ENCODE measurements at regions not wholly inside any gene's neighbourhood (a gene's known extent, or its start where the extent isn't known, plus 50 kb on each side); places are given as distances from the start of the nearest gene placed in this dataset.

DNA sequence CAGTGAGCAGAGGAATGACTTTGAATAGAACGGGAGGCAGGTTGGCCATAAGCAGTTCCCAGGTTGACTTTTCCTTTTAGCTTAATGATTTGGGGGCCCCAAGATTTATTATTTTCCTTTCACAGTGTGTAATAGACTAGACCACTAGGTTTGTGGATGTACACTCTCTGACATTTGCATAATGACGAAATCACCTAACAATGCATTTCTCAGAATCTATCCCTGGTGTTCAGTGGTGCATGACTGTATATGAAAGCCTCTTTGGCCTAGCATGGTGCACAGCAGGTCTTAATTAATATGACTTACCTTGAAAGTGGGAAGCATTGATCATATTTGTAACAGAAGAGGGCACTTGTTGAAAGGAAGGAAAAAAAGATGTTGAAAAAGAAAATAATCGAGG is 761.9 kb downstream of the TYW1 start:
- TF ChIP-seq, protein P1, sequence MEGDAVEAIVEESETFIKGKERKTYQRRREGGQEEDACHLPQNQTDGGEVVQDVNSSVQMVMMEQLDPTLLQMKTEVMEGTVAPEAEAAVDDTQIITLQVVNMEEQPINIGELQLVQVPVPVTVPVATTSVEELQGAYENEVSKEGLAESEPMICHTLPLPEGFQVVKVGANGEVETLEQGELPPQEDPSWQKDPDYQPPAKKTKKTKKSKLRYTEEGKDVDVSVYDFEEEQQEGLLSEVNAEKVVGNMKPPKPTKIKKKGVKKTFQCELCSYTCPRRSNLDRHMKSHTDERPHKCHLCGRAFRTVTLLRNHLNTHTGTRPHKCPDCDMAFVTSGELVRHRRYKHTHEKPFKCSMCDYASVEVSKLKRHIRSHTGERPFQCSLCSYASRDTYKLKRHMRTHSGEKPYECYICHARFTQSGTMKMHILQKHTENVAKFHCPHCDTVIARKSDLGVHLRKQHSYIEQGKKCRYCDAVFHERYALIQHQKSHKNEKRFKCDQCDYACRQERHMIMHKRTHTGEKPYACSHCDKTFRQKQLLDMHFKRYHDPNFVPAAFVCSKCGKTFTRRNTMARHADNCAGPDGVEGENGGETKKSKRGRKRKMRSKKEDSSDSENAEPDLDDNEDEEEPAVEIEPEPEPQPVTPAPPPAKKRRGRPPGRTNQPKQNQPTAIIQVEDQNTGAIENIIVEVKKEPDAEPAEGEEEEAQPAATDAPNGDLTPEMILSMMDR (IDR thresholded peaks at IDR 0.05; ENCODE audit: extremely low read depth, low read depth, low read length) = no peak
- Histone ChIP-seq H3K9me3 (ENCODE audit: low read depth, low read length) (no peaks in the 10 kb centered on the region), H3K4me2 (ENCODE audit: insufficient read depth, low read length) (no peak overlapping the region), H3K79me2 (ENCODE audit: insufficient read depth, low read length) (no peaks in the 10 kb centered on the region), H3K27ac (ENCODE audit: low read depth, low read length) (no peak overlapping the region), H4K20me1 (ENCODE audit: insufficient read depth, low read length) (no peaks in the 10 kb centered on the region), H3K27me3 (ENCODE audit: insufficient read depth, low read length) (no peaks in the 10 kb centered on the region), H2AFZ (ENCODE audit: low read length) (no peak overlapping the region), H3K4me1 (ENCODE audit: insufficient read depth, low read length) (no peaks in the 10 kb centered on the region), H3K36me3 (ENCODE audit: insufficient read depth, low read length) (no peaks in the 10 kb centered on the region), H3K4me3 (ENCODE audit: insufficient read depth, low read length) (no peak overlapping the region)
- no peak for DNase-seq (ENCODE audit: insufficient read length, low spot score, missing footprints)

DNA sequence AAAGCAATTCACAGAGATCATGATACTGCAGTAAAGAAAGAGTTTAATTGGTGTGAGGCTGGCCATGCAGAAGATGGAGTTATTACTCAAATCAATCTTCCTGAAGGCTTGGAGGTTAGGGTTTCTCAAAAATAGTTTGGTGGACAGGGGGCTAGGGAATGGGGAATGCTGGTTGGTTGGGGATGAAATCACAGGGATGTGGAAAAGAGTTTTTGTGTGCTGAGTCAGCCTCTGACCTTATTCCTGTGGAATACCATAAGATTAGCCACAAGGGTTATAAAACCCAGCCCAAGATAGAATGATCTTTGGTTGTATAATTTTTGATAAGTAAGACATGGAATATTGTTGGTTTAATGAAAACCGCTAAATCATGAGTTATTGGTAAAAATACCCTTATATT is 764.3 kb downstream of the TYW1 start:
- no peak overlapping the region for H2AFZ ChIP-seq (ENCODE audit: low read length)
- H3K9me3 ChIP-seq (ENCODE audit: low read depth, low read length) = no peaks in the 10 kb centered on the region
- no peaks in the 10 kb centered on the region for H3K27me3 ChIP-seq (ENCODE audit: insufficient read depth, low read length)
- no peaks in the 10 kb centered on the region for H3K36me3 ChIP-seq (ENCODE audit: insufficient read depth, low read length)
- H4K20me1 ChIP-seq (ENCODE audit: insufficient read depth, low read length) = no peaks in the 10 kb centered on the region
- no peak overlapping the region for H3K4me2 ChIP-seq (ENCODE audit: insufficient read depth, low read length)
- DNase-seq (ENCODE audit: insufficient read length, low spot score, missing footprints) = no peak
- TF ChIP-seq, protein P1 (IDR thresholded peaks at IDR 0.05; ENCODE audit: extremely low read depth, low read depth, low read length) = no peak
- no peaks in the 10 kb centered on the region for H3K4me1 ChIP-seq (ENCODE audit: insufficient read depth, low read length)
- H3K79me2 ChIP-seq (ENCODE audit: insufficient read depth, low read length) = no peaks in the 10 kb centered on the region
- H3K4me3 ChIP-seq (ENCODE audit: insufficient read depth, low read length) = no peak overlapping the region
- H3K27ac ChIP-seq (ENCODE audit: low read depth, low read length) = no peak overlapping the region

GRCh38 chr7:67762516-67762915 is 765.9 kb downstream of the TYW1 start:
- H3K9me3 ChIP-seq (ENCODE audit: low read depth, low read length) = peaks cover 4% of the 10 kb centered on the region
- H3K36me3 ChIP-seq (ENCODE audit: insufficient read depth, low read length) = no peaks in the 10 kb centered on the region
- DNase-seq (ENCODE audit: insufficient read length, low spot score, missing footprints) = no peak
- no peak overlapping the region for H3K4me2 ChIP-seq (ENCODE audit: insufficient read depth, low read length)
- H3K4me1 ChIP-seq (ENCODE audit: insufficient read depth, low read length) = no peaks in the 10 kb centered on the region
- H3K27ac ChIP-seq (ENCODE audit: low read depth, low read length) = no peak overlapping the region
- no peaks in the 10 kb centered on the region for H3K27me3 ChIP-seq (ENCODE audit: insufficient read depth, low read length)
- H4K20me1 ChIP-seq (ENCODE audit: insufficient read depth, low read length) = no peaks in the 10 kb centered on the region
- H2AFZ ChIP-seq (ENCODE audit: low read length) = no peak overlapping the region
- no peak overlapping the region for H3K4me3 ChIP-seq (ENCODE audit: insufficient read depth, low read length)
- TF ChIP-seq, protein P1 (IDR thresholded peaks at IDR 0.05; ENCODE audit: extremely low read depth, low read depth, low read length) = no peak
- no peaks in the 10 kb centered on the region for H3K79me2 ChIP-seq (ENCODE audit: insufficient read depth, low read length)

DNA sequence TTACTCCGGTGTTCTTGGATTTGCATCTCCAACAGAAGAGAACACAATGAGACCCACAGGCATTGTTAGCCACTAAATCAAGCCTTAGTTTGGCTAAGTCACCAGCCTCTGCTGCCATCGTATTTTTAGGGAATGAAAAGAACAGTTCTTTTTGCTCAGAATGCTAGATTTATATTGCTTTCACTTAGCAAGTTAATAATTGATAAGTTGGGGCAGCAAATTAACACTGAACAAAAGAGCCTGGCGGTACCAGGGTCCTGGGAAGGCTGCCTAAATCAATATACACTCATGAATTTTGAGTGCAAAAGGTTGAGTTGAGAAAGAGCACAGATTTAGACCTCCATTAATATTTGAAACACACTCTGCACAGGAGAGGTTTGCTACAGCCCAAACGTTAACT is 767.7 kb downstream of the TYW1 start:
- Histone ChIP-seq H3K4me1 (ENCODE audit: insufficient read depth, low read length) (no peaks in the 10 kb centered on the region), H3K27me3 (ENCODE audit: insufficient read depth, low read length) (no peaks in the 10 kb centered on the region), H2AFZ (ENCODE audit: low read length) (no peak overlapping the region), H3K79me2 (ENCODE audit: insufficient read depth, low read length) (no peaks in the 10 kb centered on the region), H3K4me2 (ENCODE audit: insufficient read depth, low read length) (no peak overlapping the region), H3K4me3 (ENCODE audit: insufficient read depth, low read length) (no peak overlapping the region), H4K20me1 (ENCODE audit: insufficient read depth, low read length) (no peaks in the 10 kb centered on the region), H3K9me3 (ENCODE audit: low read depth, low read length) (peaks cover 4% of the 10 kb centered on the region), H3K27ac (ENCODE audit: low read depth, low read length) (no peak overlapping the region), H3K36me3 (ENCODE audit: insufficient read depth, low read length) (no peaks in the 10 kb centered on the region)
- DNase-seq (ENCODE audit: insufficient read length, low spot score, missing footprints) = no peak
- TF ChIP-seq, protein P1 (IDR thresholded peaks at IDR 0.05; ENCODE audit: extremely low read depth, low read depth, low read length) = no peak

Measured in osteoblast (primary cell).